ENCODE measurements at regions not wholly inside any gene's neighbourhood (a gene's known extent, or its start where the extent isn't known, plus 50 kb on each side); places are given as distances from the start of the nearest gene placed in this dataset.
A peak's percentile ranks its signal among the peaks of the same experiment; 100 is the strongest.
"Not testable (repeated sequence)": the region's sequence is repeated elsewhere in the genome, so short reads cannot be mapped to it uniquely, and the experiment has no call there.

DNA sequence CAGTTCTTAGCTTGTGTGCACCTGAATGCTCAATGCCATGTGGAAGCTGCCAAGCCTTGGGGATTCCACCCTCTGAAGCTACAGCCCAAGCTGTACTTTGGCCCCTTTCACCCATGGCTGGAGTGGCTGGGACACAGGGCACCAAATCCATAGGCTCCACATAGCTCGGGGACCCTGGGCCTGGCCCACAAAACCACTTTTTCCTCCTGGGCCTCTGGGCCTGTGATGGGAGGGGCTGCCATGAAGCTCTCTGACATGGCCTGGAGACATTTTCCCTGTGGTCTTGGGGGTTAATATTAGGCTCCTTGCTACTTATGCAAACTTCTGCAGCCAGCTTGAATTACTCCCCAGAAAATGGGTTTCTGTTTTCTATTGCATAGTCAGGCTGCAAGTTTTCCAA is 579.9 kb downstream of the MATN1 start:
- ATAC-seq, result no peak
- peak; percentile 12 for DNase-seq (ENCODE audit: low spot score)
- intact Hi-C loops (cut with DNase I), result no loop called here

- peak; percentile 37 for DNase-seq (ENCODE audit: low spot score)
- intact Hi-C loops (cut with DNase I), result no loop called here
Measured at GRCh38 chr1:30140566-30140965, 582.8 kb downstream of the MATN1 start.

GRCh38 chr1:30138891-30139290 is 584.5 kb downstream of the MATN1 start:
- ATAC-seq, result no peak
- intact Hi-C loops (cut with DNase I), result no loop called here
- DNase-seq (ENCODE audit: low spot score), result peak; percentile 14

More at GRCh38 chr1:30140566-30140965, 582.8 kb downstream of the MATN1 start:
- ATAC-seq, result no peak

DNA sequence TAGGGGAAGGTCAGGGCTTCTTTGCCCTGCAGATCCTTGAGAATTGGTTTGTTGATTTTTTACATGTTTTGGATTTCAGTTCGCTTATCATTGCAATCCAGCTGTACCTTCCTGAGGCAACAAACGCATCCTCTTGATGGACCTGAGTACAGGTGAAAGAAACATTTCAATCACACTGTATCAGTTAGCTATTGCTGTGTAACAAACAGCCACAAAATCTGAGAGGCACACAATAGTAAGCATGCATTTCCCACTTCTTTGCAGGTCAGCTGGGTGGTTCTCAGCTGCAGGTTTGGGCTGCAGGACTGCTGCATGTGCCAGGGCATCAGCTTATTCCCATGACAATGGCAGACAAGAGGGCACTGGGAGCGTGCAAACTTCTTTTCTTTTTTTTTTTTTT is 586.4 kb downstream of the MATN1 start:
- DNase-seq (ENCODE audit: low spot score), result no peak
- no peak for ATAC-seq
- intact Hi-C loops (cut with DNase I), result no loop called here

DNA sequence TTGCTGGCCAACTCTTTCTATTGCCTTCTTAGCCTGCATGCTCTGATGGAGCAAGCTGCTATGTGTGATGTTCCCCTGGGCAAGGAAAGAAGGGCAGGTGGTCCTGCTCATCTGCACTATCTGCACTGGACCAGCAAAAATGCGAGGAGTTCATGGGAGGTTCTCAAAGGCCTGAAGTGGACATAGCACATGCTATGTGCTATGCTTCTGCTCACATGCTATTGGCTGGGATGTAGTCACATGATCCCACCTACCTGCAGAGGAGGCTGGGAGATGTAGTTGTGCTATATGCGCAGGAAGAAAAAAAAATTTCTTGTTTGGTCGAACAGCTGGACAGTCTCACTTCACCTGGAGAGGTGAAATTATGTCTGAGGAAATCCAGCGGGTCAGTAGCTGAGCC is 587.7 kb downstream of the MATN1 start:
- DNase-seq (ENCODE audit: low spot score), result peak; percentile 3

GRCh38 chr1:30134466-30135217 is 588.7 kb downstream of the MATN1 start:
- intact Hi-C loops (cut with DNase I), result no loop called here
- DNase-seq (ENCODE audit: low spot score) (peak; percentile 33), ATAC-seq (no peak)

More for the DNA sequence above, 587.7 kb downstream of the MATN1 start:
- intact Hi-C loops (cut with DNase I), result no loop called here
- ATAC-seq, result no peak

GRCh38 chr1:30133414-30134055 is 589.9 kb downstream of the MATN1 start:
- intact Hi-C loops (cut with DNase I), result no loop called here
- no peak for ATAC-seq
- peak; percentile 23 for DNase-seq (ENCODE audit: low spot score)

DNA sequence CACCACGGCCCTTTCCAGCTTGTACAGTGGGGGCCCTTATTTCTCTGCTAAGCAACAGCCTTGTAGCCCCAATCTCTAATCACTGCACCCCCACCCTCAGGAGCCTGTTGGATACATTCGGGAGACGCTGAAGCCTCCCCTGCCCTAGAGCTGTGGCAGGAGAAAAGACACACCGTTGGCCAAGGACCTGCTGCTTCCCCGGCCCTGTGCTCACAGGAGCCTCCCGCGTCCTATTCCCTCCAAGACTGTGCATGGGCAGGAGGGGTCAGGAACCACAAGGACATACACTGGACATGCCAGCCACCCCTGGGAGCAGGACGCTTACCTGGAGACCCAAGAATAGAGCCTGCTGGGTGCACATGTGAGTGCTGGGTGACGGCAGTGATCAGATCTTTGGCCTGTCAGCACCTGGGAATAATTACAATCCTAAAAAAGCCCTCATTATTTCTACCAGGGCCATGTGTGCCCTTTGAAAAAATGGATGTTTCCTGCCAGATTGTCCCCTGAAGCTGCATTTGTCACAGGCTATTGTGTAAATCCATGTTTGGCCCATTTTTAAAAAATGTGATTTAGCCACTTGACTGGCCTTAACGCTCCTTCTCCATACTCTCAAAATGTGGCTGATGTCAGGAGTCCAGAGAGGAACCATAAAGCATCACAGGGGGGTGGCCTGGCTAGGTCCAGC is 590.6 kb downstream of the MATN1 start:
- ATAC-seq (no peak), DNase-seq (ENCODE audit: low spot score) (no peak)
- intact Hi-C loops (cut with DNase I), result no loop called here

DNA sequence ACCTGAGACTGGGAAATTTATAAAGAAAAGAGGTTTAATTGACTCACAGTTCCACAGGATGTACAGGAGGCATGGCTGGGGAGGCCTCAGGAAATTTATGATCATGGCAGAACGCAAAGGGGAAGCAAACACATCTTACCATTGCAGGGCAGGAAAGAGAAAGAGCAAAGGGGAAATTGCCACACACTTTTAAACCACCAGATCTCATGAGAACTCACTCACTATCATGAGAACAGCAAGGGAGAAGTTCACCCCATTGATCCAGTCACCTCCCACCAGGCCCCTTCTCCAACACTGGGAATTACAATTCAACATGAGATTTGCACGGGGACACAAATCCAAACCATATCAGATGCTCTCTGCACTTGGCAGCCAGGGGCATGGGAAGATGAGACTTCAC is 592.8 kb downstream of the MATN1 start:
- ATAC-seq; DNase-seq (ENCODE audit: low spot score); intact Hi-C loops (cut with DNase I): not testable (repeated sequence)

DNA sequence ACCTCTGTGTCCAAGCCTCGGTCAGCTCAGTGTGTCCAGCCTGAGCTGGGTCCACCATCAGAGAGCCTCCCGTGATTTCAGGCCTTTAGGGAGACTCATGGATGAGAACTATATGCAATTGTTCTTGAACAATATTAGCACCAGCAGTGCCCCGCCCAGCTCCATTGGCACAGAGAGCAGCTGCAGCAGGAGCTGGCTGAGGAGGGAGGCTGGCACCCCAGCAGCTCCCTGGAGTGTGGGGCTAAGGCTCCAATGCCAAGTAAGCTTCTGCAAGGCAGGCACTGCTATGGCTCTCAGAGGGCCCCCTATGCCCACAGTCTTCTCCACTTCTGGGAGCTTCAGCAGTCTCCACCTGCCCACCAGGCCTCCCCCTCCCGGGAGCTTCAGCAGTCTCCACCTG is 593.3 kb downstream of the MATN1 start:
- DNase-seq (ENCODE audit: low spot score) (no peak), ATAC-seq (no peak)
- intact Hi-C loops (cut with DNase I), result no loop called here

DNA sequence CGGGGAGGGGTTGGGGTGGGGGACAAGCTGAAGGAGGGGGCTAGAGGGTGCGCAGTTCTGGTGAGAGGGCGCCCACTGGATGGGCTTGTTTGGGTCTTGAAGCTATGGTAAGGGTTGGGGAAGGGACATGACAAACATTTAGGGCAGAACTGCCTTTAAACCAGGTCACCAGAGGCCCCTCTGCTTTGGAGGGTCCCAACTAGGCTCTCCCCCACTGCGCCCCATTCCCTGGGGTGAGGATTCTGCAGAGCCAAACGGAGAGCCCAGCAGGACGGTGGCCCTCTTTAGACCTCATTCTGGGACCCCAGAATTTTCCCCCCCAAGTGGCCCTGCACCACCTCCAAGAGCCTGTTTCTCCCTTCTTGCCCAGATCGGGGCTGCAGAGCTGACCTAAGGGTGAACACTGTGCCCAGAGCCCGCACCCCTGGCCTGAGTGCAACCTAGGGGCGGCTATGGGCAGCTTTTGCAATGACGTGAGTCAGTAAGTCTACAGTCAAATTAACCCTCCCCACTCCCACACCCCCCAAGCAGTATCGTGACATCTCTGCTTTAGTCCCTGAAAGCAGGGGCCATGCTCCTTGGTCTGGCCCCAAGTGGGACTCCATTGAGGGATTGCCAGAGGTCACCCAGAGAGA is 593.8 kb downstream of the MATN1 start:
- ATAC-seq (no peak), DNase-seq (ENCODE audit: low spot score) (no peak)
- intact Hi-C loops (cut with DNase I), result no loop called here

DNA sequence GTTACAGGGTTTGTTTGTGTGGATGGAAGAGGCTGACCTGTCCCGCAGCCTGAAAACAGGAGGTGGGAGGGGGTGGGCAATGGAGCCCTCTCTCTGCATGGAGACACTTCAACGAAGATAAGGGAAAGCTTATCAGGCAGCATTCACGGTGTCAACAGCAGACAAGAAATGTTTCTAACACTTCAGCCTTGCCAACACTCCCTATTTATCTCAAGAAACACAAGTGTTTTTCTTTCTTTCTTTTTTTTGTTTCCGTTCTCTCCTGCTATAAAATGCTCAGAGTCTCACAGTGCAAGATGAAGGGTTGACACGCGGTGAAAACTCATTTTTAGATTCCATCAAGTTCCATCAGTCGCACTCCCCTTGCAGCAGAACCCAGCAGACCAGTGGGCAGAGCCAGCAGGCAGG is 594.4 kb downstream of the MATN1 start:
- DNase-seq (ENCODE audit: low spot score) (no peak), ATAC-seq (no peak)
- intact Hi-C loops (cut with DNase I), result no loop called here

DNA sequence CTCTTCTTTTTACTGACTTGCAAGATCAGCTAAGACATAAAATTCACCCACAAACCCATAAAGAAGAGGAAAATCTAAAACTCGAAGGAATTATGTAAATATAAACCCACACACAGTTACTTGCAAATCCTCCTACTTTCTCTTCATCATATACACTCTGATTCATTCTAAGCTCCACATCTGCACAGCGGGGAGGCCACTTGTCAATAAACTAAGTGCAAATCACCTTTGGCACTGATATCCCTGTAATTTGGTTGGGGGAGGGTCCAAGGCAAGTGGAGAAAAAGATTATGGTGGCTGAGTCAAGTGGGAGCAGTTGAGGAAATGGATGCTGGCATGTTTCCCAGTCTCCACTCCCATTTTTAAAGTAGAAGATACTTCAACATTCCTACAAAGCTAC is 596.5 kb downstream of the MATN1 start:
- intact Hi-C loops (cut with DNase I), result no loop called here
- DNase-seq (ENCODE audit: low spot score) (no peak), ATAC-seq (no peak)

DNA sequence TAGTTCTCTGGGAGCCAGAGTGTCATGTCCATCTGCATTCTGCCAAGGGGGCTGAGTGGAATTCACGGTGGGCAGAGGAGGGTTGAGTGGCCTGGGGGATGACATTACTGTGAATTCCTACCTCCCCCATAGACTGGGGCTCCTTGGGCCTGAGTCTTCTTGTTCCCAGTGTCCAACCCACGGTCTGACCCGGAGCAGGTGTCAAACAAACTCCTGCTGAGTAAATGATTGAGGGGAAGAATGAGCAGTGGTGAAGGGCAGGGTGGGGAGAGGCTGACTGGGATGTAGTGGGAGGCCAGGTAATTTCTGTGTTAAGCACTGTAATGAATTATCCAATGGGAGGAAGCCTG is 597.6 kb downstream of the MATN1 start:
- intact Hi-C loops (cut with DNase I), result no loop called here
- ATAC-seq (no peak), DNase-seq (ENCODE audit: low spot score) (no peak)

GRCh38 chr1:30125021-30125820 is 598.2 kb downstream of the MATN1 start:
- no peak for ATAC-seq
- intact Hi-C loops (cut with DNase I), result no loop called here
- no peak for DNase-seq (ENCODE audit: low spot score)

GRCh38 chr1:30123896-30124295 is 599.5 kb downstream of the MATN1 start:
- ATAC-seq (no peak), DNase-seq (ENCODE audit: low spot score) (no peak)
- intact Hi-C loops (cut with DNase I), result no loop called here

DNA sequence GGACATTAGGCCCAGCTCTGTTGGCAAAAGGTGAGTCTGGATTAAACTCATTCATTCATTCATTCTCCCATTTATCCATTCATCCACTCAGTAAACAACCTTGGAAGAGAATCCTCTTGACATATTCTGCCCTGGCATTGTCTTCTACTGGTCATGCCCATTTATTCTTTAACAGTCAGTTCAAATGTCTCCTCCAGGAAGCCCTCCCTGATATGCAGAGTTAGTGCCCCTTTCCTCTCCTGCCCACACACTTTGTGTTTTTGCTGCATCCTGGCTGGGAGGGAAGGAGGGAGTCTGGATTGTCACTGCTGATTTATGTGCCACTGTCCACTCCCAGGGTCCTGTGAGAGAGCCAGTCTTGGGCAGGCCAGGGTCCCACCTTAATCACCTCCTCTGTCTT is 600.3 kb downstream of the MATN1 start:
- ATAC-seq (no peak), DNase-seq (ENCODE audit: low spot score) (no peak)
- intact Hi-C loops (cut with DNase I), result no loop called here

GRCh38 chr1:30120245-30121000 is 603.0 kb downstream of the MATN1 start:
- ATAC-seq (no peak), DNase-seq (ENCODE audit: low spot score) (no peak)
- intact Hi-C loops (cut with DNase I), result no loop called here

All from sciatic nerve (tissue), 2 donors.